GM23338 (cell line): ENCODE measurements at regions not wholly inside any gene's neighbourhood (a gene's known extent, or its start where the extent isn't known, plus 50 kb on each side); places are given as distances from the start of the nearest gene placed in this dataset.

Source experiments
- ATAC-seq: fragments of 200-7000 bp; cut with Tn5 transposase; 3 replicates; pipeline ENCODE4 v1.9.1; 2020
- DNase-seq: peaks from one replicate; pipeline ENCODE4 v3.0.0-alpha.2; 2015; ENCODE audit warnings: low spot score
- H2AFZ ChIP-seq: fragments of 200-600 bp; sonication (generic); 2 replicates; pipeline ENCODE4 v1.8.0; 2016; ENCODE audit warnings: antibody characterized with exemption, mild to moderate bottlenecking, moderate library complexity
- H3F3A ChIP-seq: fragments of 200-600 bp; sonication (generic); replicated peaks from 2 replicates; pipeline ENCODE4 v1.8.0; 2017; ENCODE audit warnings: antibody characterized with exemption, mixed run types, low read depth
- H3K27ac ChIP-seq: fragments of 200-600 bp; sonication (generic); 2 replicates; pipeline ENCODE4 v1.6.1; 2016; ENCODE audit warnings: low read depth
- H3K27me3 ChIP-seq: fragments of 200-600 bp; sonication (generic); 2 replicates; pipeline ENCODE4 v1.8.0; 2016; ENCODE audit warnings: mild to moderate bottlenecking, mixed run types, moderate library complexity; ENCODE audit not compliant: insufficient read depth
- H3K36me3 ChIP-seq: fragments of 200-600 bp; sonication (generic); 2 replicates; pipeline ENCODE4 v1.8.0; 2016; ENCODE audit warnings: mild to moderate bottlenecking; ENCODE audit not compliant: insufficient read depth
- H3K4me1 ChIP-seq: fragments of 200-600 bp; sonication (generic); 2 replicates; pipeline ENCODE4 v1.8.0; 2016; ENCODE audit warnings: mild to moderate bottlenecking, moderate library complexity; ENCODE audit not compliant: insufficient read depth
- H3K4me2 ChIP-seq: fragments of 200-600 bp; sonication (generic); 2 replicates; pipeline ENCODE4 v1.7.1; 2017; ENCODE audit warnings: mixed run types
- H3K4me3 ChIP-seq: fragments of 200-600 bp; sonication (generic); 2 replicates; pipeline ENCODE4 v1.6.1; 2016; ENCODE audit warnings: mixed run types
- H3K79me2 ChIP-seq: fragments of 200-600 bp; sonication (generic); replicated peaks from 2 replicates; pipeline ENCODE4 v1.8.0; 2017; ENCODE audit warnings: mild to moderate bottlenecking; ENCODE audit not compliant: insufficient read depth
- H3K9me2 ChIP-seq: fragments of 200-600 bp; sonication (generic); 2 replicates; pipeline ENCODE4 v1.8.0; 2017; ENCODE audit not compliant: insufficient read depth
- H4K20me1 ChIP-seq: fragments of 200-600 bp; sonication (generic); replicated peaks from 2 replicates; pipeline ENCODE4 v1.8.0; 2017; ENCODE audit warnings: mild to moderate bottlenecking; ENCODE audit not compliant: insufficient read depth
- H3K27ac Mint-ChIP-seq: 2 replicates; pipeline ENCODE4 v1.8.0; 2020; ENCODE audit warnings: inconsistent platforms, mild to moderate bottlenecking, moderate library complexity, mixed read lengths
- H3K27me3 Mint-ChIP-seq: 3 replicates; pipeline ENCODE4 v1.8.0; 2022; ENCODE audit warnings: low read depth, mild to moderate bottlenecking, moderate library complexity, mixed read lengths, inconsistent platforms; ENCODE audit not compliant: insufficient read depth, poor library complexity
- H3K36me3 Mint-ChIP-seq: 3 replicates; pipeline ENCODE4 v1.8.0; 2021; ENCODE audit warnings: low read depth, mild to moderate bottlenecking, inconsistent platforms, moderate library complexity, mixed read lengths
- H3K4me1 Mint-ChIP-seq: 3 replicates; pipeline ENCODE4 v1.8.0; 2020; ENCODE audit warnings: mild to moderate bottlenecking, inconsistent platforms, mixed read lengths
- H3K4me3 Mint-ChIP-seq: 3 replicates; pipeline ENCODE4 v1.8.0; 2021; ENCODE audit warnings: moderate library complexity, mild to moderate bottlenecking, inconsistent platforms, mixed read lengths
- H3K9me3 Mint-ChIP-seq: 3 replicates; pipeline ENCODE4 v1.8.0; 2020; ENCODE audit warnings: moderate library complexity, mild to moderate bottlenecking, inconsistent platforms, mixed read lengths
- CREB1 ChIP-seq: fragments of 250-450 bp; sonication (Bioruptor Pico); IDR thresholded peaks from 2 replicates; pipeline ENCODE4 v1.5.0; 2020; ENCODE audit warnings: low read depth, mild to moderate bottlenecking, moderate library complexity
- EZH2 ChIP-seq: fragments of 200-600 bp; sonication (generic); IDR thresholded peaks from one replicate; pipeline ENCODE4 v1.8.0; 2017; ENCODE audit warnings: antibody characterized with exemption, mild to moderate bottlenecking, low read depth; ENCODE audit not compliant: unreplicated experiment
- EZH2phosphoT487 ChIP-seq: fragments of 200-600 bp; sonication (generic); IDR thresholded peaks from one replicate; pipeline ENCODE4 v1.8.1; 2018; ENCODE audit warnings: antibody characterized with exemption; ENCODE audit not compliant: unreplicated experiment
- JUNB ChIP-seq: IDR thresholded peaks from one replicate; pipeline ENCODE4 v1.6.1; 2016; ENCODE audit warnings: antibody characterized with exemption; ENCODE audit not compliant: unreplicated experiment
- POLR2AphosphoS5 ChIP-seq: IDR thresholded peaks from 2 replicates; pipeline ENCODE4 v1.6.1; 2016; ENCODE audit warnings: antibody characterized with exemption, low read depth
- STAT1 ChIP-seq: IDR thresholded peaks from one replicate; pipeline ENCODE4 v1.6.1; 2016; ENCODE audit warnings: antibody characterized with exemption; ENCODE audit not compliant: unreplicated experiment
- ZNF114 ChIP-seq: fragments of 250-450 bp; sonication (Bioruptor Pico); IDR thresholded peaks from 2 replicates; pipeline ENCODE4 v1.5.0; 2020; ENCODE audit warnings: mild to moderate bottlenecking, moderate library complexity
- ZNF331 ChIP-seq: fragments of 250-450 bp; sonication (Bioruptor Pico); IDR thresholded peaks from 2 replicates; pipeline ENCODE4 v1.5.0; 2020; ENCODE audit warnings: low read depth, mild to moderate bottlenecking, moderate library complexity
- TF ChIP-seq, protein P1 (sequence below): IDR thresholded peaks from 2 replicates; pipeline ENCODE4 v1.6.1; 2016; ENCODE audit warnings: antibody characterized with exemption
- TF ChIP-seq, protein P2 (sequence below): fragments of 250-450 bp; sonication (Bioruptor Pico); IDR thresholded peaks from 2 replicates; pipeline ENCODE4 v1.5.0; 2020; ENCODE audit warnings: mild to moderate bottlenecking, moderate library complexity
- TF ChIP-seq, protein P3 (sequence below), 2 experiments: fragments of 200-600 bp in 1 of 2; sonication (generic) in 1 of 2; conservative IDR thresholded peaks; 2 replicates each; pipeline versions ENCODE4 v1.5.1 to v1.6.1; 2016 to 2017; ENCODE audit warnings: antibody characterized with exemption in 2 of 2, low read depth in 2 of 2, mild to moderate bottlenecking in 2 of 2, moderate library complexity in 1 of 2

DNA sequence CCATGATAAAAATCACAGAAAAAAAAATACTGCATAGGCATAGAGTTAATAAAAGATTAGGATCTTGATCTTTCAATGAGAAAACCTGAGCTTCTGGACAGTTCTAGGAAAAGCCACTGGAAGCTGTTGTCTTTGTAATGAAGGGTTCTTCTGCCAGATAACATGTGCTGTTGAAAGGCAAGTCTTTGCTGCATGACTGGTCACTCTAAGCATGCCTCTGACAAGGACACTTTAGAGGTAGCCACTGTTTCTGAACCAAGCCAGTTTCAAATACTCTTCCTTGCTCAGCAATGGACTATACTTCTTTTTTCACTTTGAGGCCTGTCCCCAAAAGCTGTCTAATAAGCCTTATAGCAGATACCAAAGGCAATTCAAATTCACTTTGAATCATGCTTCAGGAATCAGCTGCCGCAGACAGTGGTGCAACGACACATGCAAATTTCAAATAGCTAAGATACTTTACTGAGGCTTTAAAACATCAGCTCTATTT is 70.2 kb downstream of the BTG1 start (continued):
- TF ChIP-seq, protein P1, sequence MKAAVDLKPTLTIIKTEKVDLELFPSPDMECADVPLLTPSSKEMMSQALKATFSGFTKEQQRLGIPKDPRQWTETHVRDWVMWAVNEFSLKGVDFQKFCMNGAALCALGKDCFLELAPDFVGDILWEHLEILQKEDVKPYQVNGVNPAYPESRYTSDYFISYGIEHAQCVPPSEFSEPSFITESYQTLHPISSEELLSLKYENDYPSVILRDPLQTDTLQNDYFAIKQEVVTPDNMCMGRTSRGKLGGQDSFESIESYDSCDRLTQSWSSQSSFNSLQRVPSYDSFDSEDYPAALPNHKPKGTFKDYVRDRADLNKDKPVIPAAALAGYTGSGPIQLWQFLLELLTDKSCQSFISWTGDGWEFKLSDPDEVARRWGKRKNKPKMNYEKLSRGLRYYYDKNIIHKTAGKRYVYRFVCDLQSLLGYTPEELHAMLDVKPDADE: no peak
- TF ChIP-seq CREB1 (CRISPR knock-in tag): no peak

DNA sequence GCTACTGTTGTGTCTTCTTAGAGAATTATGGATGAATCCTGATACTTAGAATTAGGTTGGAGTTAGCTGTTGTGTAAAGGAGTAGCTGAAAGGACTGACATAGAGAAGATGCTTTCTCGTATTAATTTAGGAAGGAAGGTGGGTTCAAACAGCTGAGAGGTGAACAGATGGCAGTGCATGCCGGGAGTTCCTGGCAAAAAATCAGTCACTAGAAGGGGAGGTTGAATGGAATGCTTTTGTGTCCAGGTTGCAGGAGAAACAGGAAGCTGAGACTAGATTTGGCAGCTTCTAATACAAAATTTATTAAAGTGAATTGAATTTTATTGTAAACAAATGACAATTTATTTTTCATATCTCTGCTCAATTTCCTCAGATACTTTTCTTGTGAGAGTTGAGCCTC is 70.8 kb downstream of the BTG1 start:
- Histone ChIP-seq H4K20me1 (no peaks in the 10 kb centered on the region), H3K9me2 (peaks cover 3% of the 10 kb centered on the region; the same call in 1 of the 2 replicates), H2AFZ (no peak overlapping the region), H3F3A (no peaks in the 10 kb centered on the region), H3K27me3 (no peaks in the 10 kb centered on the region), H3K4me2 (no peak overlapping the region), H3K36me3 (no peaks in the 10 kb centered on the region), H3K4me1 (peaks cover 5% of the 10 kb centered on the region; the same call in 1 of the 2 replicates), H3K79me2 (no peaks in the 10 kb centered on the region), H3K4me3 (no peak overlapping the region), H3K27ac (no peak overlapping the region)
- ATAC-seq (no peak), DNase-seq (no peak)
- peak overlapping the region; percentile 5; the same call in 1 of the 2 replicates for H3K27ac Mint-ChIP-seq
- H3K4me3 Mint-ChIP-seq: no peak overlapping the region
- H3K4me1 Mint-ChIP-seq: peaks cover 4% of the 10 kb centered on the region; the same call in 2 of the 3 replicates
- no peaks in the 10 kb centered on the region; the same call in 2 of the 3 replicates for H3K36me3 Mint-ChIP-seq
- no peaks in the 10 kb centered on the region for H3K9me3 Mint-ChIP-seq
- peaks cover 2% of the 10 kb centered on the region for H3K27me3 Mint-ChIP-seq
- TF ChIP-seq EZH2 (no peak), CREB1 (CRISPR knock-in tag) (no peak), POLR2AphosphoS5 (no peak), ZNF114 (CRISPR knock-in tag) (no peak), ZNF331 (CRISPR knock-in tag) (no peak), STAT1 (no peak), JUNB (no peak), EZH2phosphoT487 (no peak)
- TF ChIP-seq, protein P1: no peak
- TF ChIP-seq, protein P2, sequence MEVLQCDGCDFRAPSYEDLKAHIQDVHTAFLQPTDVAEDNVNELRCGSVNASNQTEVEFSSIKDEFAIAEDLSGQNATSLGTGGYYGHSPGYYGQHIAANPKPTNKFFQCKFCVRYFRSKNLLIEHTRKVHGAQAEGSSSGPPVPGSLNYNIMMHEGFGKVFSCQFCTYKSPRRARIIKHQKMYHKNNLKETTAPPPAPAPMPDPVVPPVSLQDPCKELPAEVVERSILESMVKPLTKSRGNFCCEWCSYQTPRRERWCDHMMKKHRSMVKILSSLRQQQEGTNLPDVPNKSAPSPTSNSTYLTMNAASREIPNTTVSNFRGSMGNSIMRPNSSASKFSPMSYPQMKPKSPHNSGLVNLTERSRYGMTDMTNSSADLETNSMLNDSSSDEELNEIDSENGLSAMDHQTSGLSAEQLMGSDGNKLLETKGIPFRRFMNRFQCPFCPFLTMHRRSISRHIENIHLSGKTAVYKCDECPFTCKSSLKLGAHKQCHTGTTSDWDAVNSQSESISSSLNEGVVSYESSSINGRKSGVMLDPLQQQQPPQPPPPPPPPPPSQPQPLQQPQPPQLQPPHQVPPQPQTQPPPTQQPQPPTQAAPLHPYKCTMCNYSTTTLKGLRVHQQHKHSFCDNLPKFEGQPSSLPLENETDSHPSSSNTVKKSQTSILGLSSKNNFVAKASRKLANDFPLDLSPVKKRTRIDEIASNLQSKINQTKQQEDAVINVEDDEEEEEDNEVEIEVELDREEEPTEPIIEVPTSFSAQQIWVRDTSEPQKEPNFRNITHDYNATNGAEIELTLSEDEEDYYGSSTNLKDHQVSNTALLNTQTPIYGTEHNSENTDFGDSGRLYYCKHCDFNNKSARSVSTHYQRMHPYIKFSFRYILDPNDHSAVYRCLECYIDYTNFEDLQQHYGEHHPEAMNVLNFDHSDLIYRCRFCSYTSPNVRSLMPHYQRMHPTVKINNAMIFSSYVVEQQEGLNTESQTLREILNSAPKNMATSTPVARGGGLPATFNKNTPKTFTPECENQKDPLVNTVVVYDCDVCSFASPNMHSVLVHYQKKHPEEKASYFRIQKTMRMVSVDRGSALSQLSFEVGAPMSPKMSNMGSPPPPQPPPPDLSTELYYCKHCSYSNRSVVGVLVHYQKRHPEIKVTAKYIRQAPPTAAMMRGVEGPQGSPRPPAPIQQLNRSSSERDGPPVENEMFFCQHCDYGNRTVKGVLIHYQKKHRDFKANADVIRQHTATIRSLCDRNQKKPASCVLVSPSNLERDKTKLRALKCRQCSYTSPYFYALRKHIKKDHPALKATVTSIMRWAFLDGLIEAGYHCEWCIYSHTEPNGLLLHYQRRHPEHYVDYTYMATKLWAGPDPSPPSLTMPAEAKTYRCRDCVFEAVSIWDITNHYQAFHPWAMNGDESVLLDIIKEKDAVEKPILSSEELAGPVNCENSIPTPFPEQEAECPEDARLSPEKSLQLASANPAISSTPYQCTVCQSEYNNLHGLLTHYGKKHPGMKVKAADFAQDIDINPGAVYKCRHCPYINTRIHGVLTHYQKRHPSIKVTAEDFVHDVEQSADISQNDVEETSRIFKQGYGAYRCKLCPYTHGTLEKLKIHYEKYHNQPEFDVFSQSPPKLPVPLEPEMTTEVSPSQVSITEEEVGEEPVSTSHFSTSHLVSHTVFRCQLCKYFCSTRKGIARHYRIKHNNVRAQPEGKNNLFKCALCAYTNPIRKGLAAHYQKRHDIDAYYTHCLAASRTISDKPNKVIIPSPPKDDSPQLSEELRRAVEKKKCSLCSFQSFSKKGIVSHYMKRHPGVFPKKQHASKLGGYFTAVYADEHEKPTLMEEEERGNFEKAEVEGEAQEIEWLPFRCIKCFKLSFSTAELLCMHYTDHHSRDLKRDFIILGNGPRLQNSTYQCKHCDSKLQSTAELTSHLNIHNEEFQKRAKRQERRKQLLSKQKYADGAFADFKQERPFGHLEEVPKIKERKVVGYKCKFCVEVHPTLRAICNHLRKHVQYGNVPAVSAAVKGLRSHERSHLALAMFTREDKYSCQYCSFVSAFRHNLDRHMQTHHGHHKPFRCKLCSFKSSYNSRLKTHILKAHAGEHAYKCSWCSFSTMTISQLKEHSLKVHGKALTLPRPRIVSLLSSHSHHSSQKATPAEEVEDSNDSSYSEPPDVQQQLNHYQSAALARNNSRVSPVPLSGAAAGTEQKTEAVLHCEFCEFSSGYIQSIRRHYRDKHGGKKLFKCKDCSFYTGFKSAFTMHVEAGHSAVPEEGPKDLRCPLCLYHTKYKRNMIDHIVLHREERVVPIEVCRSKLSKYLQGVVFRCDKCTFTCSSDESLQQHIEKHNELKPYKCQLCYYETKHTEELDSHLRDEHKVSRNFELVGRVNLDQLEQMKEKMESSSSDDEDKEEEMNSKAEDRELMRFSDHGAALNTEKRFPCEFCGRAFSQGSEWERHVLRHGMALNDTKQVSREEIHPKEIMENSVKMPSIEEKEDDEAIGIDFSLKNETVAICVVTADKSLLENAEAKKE: no peak
- TF ChIP-seq, protein P3, sequence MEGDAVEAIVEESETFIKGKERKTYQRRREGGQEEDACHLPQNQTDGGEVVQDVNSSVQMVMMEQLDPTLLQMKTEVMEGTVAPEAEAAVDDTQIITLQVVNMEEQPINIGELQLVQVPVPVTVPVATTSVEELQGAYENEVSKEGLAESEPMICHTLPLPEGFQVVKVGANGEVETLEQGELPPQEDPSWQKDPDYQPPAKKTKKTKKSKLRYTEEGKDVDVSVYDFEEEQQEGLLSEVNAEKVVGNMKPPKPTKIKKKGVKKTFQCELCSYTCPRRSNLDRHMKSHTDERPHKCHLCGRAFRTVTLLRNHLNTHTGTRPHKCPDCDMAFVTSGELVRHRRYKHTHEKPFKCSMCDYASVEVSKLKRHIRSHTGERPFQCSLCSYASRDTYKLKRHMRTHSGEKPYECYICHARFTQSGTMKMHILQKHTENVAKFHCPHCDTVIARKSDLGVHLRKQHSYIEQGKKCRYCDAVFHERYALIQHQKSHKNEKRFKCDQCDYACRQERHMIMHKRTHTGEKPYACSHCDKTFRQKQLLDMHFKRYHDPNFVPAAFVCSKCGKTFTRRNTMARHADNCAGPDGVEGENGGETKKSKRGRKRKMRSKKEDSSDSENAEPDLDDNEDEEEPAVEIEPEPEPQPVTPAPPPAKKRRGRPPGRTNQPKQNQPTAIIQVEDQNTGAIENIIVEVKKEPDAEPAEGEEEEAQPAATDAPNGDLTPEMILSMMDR (conservative IDR thresholded peaks at IDR 0.05; ENCODE audit: low read depth in 2 of 2): no peak
